ENCODE measurements at regions not wholly inside any gene's neighbourhood (a gene's known extent, or its start where the extent isn't known, plus 50 kb on each side); places are given as distances from the start of the nearest gene placed in this dataset.

GRCh38 chrX:155767876-155768769 is 113.0 kb upstream of the VAMP7 start:
- Histone ChIP-seq H3K9me3 (ENCODE audit: control insufficient read depth, insufficient read depth, low read depth, low read length) (no peaks in the 10 kb centered on the region), H3K9ac (ENCODE audit: insufficient read depth, low read length) (no peak overlapping the region), H3K36me3 (ENCODE audit: control insufficient read depth, insufficient read depth, low read length) (no peaks in the 10 kb centered on the region), H3K27me3 (ENCODE audit: control insufficient read depth, insufficient read depth, low read length) (no peaks in the 10 kb centered on the region), H3K4me2 (ENCODE audit: extremely low read depth, insufficient read depth, low read length) (peak overlapping the region; percentile 60), H3K27ac (ENCODE audit: insufficient read depth, low read length) (no peak overlapping the region), H3K4me1 (ENCODE audit: control insufficient read depth, extremely low read depth, insufficient read depth, low read length) (no peaks in the 10 kb centered on the region), H2AFZ (ENCODE audit: low read length) (no peak overlapping the region), H4K20me1 (ENCODE audit: control insufficient read depth, extremely low read depth, insufficient read depth, low read length) (no peaks in the 10 kb centered on the region), H3K4me3 (replicated peaks in 1 of 4; ENCODE audit: control extremely low read depth in 1 of 4, insufficient read depth in 1 of 4, low read depth in 3 of 4, low read length in 4 of 4) (peak overlapping the region; percentile 31 to 76 (median 52)), H3K79me2 (ENCODE audit: control insufficient read depth, insufficient read depth, low read length) (no peaks in the 10 kb centered on the region)
- DNase-seq (ENCODE audit: low read depth in 2 of 2) = peak; percentile 15 to 62
- TF ChIP-seq CTCF (conservative IDR thresholded peaks at IDR 0.05 in 1 of 2, IDR thresholded peaks at IDR 0.05 in 1 of 2; ENCODE audit: low read depth in 1 of 2, low read length in 2 of 2) = no peak
- TF ChIP-seq EZH2 (IDR thresholded peaks at IDR 0.05; ENCODE audit: low read length, missing control alignments) = no peak

DNA sequence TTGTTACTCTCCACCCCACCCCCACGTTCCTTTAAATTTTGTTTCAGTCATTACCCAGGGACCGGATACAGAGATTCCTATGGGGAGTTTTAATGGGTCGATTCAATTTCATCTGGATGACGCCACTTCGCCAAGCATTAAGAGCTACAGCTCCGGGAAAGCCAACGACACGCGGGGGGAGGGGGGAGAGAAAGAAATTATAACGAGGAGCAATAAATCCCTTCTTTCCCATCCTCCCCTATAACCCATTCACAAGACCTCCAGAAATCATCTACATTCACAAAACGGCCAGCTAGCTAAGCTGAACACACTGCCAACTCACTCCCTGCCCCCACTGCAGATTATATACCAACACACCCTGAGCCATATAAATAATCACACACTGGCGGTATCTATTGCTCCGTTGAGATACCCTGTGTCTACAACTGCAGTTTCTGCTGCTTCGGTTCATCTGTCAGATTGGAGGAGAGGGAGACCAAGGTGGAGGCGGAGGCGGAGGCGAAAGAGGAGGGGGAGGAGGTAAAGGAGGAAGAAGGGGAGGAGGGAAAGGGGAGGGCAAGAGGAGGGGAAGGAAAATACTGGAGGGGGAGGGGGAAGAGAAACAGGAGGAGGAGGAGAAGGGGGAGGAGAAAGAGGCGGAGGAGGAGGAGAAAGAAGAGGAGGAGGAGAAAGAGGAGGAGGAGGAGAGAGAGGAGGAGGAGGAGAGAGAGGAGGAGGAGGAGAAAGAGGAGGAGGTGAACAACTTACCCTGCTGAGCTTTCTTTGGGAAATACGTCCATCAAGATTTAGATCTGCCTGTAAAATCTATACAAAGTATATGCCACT is 113.9 kb upstream of the VAMP7 start:
- Histone ChIP-seq H2AFZ (ENCODE audit: low read length) (peak overlapping the region; percentile 70), H3K36me3 (ENCODE audit: control insufficient read depth, insufficient read depth, low read length) (no peaks in the 10 kb centered on the region), H3K27me3 (ENCODE audit: control insufficient read depth, insufficient read depth, low read length) (no peaks in the 10 kb centered on the region), H3K79me2 (ENCODE audit: control insufficient read depth, insufficient read depth, low read length) (no peaks in the 10 kb centered on the region), H3K9ac (ENCODE audit: insufficient read depth, low read length) (peak overlapping the region; percentile 24), H3K4me3 (replicated peaks in 1 of 4; ENCODE audit: control extremely low read depth in 1 of 4, insufficient read depth in 1 of 4, low read depth in 3 of 4, low read length in 4 of 4) (peak overlapping the region; percentile 46 to 76 (median 61)), H3K4me2 (ENCODE audit: extremely low read depth, insufficient read depth, low read length) (peak overlapping the region; percentile 66), H3K27ac (ENCODE audit: insufficient read depth, low read length) (peak overlapping the region; percentile 45), H3K4me1 (ENCODE audit: control insufficient read depth, extremely low read depth, insufficient read depth, low read length) (no peaks in the 10 kb centered on the region), H4K20me1 (ENCODE audit: control insufficient read depth, extremely low read depth, insufficient read depth, low read length) (no peaks in the 10 kb centered on the region), H3K9me3 (ENCODE audit: control insufficient read depth, insufficient read depth, low read depth, low read length) (no peaks in the 10 kb centered on the region)
- TF ChIP-seq CTCF (conservative IDR thresholded peaks at IDR 0.05 in 1 of 2, IDR thresholded peaks at IDR 0.05 in 1 of 2; ENCODE audit: low read depth in 1 of 2, low read length in 2 of 2) (no peak), EZH2 (IDR thresholded peaks at IDR 0.05; ENCODE audit: low read length, missing control alignments) (no peak)
- peak; percentile 83 to 84 for DNase-seq (ENCODE audit: low read depth in 2 of 2)

GRCh38 chrX:155766321-155766720 is 114.8 kb upstream of the VAMP7 start:
- Histone ChIP-seq H4K20me1 (ENCODE audit: control insufficient read depth, extremely low read depth, insufficient read depth, low read length) (no peaks in the 10 kb centered on the region), H3K9ac (ENCODE audit: insufficient read depth, low read length) (no peak overlapping the region), H3K79me2 (ENCODE audit: control insufficient read depth, insufficient read depth, low read length) (no peaks in the 10 kb centered on the region), H3K36me3 (ENCODE audit: control insufficient read depth, insufficient read depth, low read length) (no peaks in the 10 kb centered on the region), H3K4me3 (replicated peaks in 1 of 4; ENCODE audit: control extremely low read depth in 1 of 4, insufficient read depth in 1 of 4, low read depth in 3 of 4, low read length in 4 of 4) (peak overlapping the region in 2 of 4 experiments; percentile 69 to 76), H3K27ac (ENCODE audit: insufficient read depth, low read length) (no peak overlapping the region), H3K9me3 (ENCODE audit: control insufficient read depth, insufficient read depth, low read depth, low read length) (no peaks in the 10 kb centered on the region), H3K4me1 (ENCODE audit: control insufficient read depth, extremely low read depth, insufficient read depth, low read length) (no peaks in the 10 kb centered on the region), H3K4me2 (ENCODE audit: extremely low read depth, insufficient read depth, low read length) (no peak overlapping the region), H2AFZ (ENCODE audit: low read length) (no peak overlapping the region), H3K27me3 (ENCODE audit: control insufficient read depth, insufficient read depth, low read length) (no peaks in the 10 kb centered on the region)
- TF ChIP-seq EZH2 (IDR thresholded peaks at IDR 0.05; ENCODE audit: low read length, missing control alignments) (no peak), CTCF (conservative IDR thresholded peaks at IDR 0.05 in 1 of 2, IDR thresholded peaks at IDR 0.05 in 1 of 2; ENCODE audit: low read depth in 1 of 2, low read length in 2 of 2) (no peak)
- DNase-seq (ENCODE audit: low read depth in 2 of 2) = peak in 1 of 2 donors; percentile 7

All from fibroblast of lung (primary cell).